ENCODE measurements at regions not wholly inside any gene's neighbourhood (a gene's known extent, or its start where the extent isn't known, plus 50 kb on each side); places are given as distances from the start of the nearest gene placed in this dataset.

DNA sequence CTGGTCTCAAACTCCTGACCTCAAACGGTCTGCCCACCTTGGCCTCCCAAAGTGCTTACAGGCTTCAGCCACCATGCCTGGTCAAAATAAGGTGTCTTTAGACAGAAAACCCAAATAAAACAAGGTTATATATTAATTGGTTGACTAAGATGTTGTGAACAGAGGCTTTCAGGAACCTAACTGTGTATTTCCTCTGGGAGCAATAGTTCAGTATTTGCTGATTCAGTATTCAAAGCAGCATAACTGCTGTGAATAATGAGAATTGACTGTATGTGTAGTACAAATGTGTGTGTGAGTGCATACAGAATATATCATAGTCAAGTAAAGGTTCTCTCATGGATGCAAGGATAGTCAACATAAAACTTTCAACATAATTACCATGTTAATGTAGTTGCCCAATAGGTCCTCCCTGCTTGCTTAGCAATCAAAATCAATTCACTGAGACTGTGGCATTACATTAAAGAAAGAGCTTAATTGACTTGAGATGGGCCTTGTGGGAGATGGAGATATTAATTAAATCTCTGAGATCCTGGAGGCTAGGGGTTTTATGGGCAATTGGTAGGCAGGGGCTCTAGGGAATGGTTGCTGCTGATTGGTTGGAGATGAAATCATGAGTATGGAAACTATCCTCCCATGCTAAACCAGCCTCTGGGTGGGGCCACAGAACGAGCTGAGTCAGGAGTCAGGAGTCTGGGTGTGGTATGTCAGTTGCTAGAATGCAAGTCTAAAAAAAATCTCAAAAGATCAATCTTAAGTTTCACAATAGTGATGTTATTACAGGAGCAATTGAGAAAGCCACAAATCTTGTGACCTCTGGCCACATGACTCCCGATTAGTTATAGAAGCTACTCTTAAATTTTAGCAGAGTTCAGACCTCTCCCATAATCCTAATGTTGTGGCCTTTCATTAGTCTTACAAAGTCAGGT, 162.7 kb downstream of the AKR1D1 start:
- Histone ChIP-seq H3K9me1 (ENCODE audit: insufficient read depth, low read length) (no peaks in the 10 kb centered on the region), H3K79me1 (ENCODE audit: low read depth in 1 of 2, low read length in 2 of 2) (no peaks in the 10 kb centered on the region), H2AK9ac (replicated peaks; ENCODE audit: low read depth, low read length, poor library complexity) (no peak overlapping the region), H3K56ac (ENCODE audit: extremely low read depth, insufficient read depth, low read length) (no peak overlapping the region), H3K9me3 (ENCODE audit: control insufficient read depth, insufficient read depth, low read length) (peaks cover 8% of the 10 kb centered on the region), H3K23ac (ENCODE audit: low read depth, low read length) (no peak overlapping the region), H3K9ac (ENCODE audit: low read depth, low read length) (no peak overlapping the region), H2BK15ac (ENCODE audit: low read depth, low read length) (no peak overlapping the region), H2BK20ac (ENCODE audit: low read depth, low read length) (no peak overlapping the region), H2BK5ac (ENCODE audit: low read depth, low read length, poor library complexity, severe bottlenecking) (no peak overlapping the region), H3K4ac (ENCODE audit: low read depth, low read length) (no peak overlapping the region), H2AFZ (replicated peaks; ENCODE audit: low read length, poor library complexity) (no peak overlapping the region), H4K91ac (ENCODE audit: insufficient read depth, low read depth, low read length) (no peak overlapping the region), H3K18ac (ENCODE audit: low read depth, low read length) (no peak overlapping the region), H4K20me1 (ENCODE audit: insufficient read depth, low read length) (no peaks in the 10 kb centered on the region), H2BK120ac (ENCODE audit: low read depth, low read length) (no peak overlapping the region), H3K4me1 (ENCODE audit: control insufficient read depth, insufficient read depth, low read length) (no peaks in the 10 kb centered on the region), H3K27ac (ENCODE audit: insufficient read depth, low read length) (no peak overlapping the region), H4K5ac (ENCODE audit: low read depth, low read length) (no peak overlapping the region), H3K4me3 (ENCODE audit: insufficient read depth, low read depth, low read length) (no peak overlapping the region), H3K14ac (replicated peaks; ENCODE audit: low read depth, low read length) (no peak overlapping the region), H3K27me3 (ENCODE audit: control insufficient read depth, insufficient read depth, low read length) (no peaks in the 10 kb centered on the region), H2AK5ac (ENCODE audit: low read depth, low read length) (no peak overlapping the region), H4K8ac (ENCODE audit: low read depth in 2 of 2, low read length in 2 of 2) (no peak overlapping the region), H3K36me3 (ENCODE audit: control insufficient read depth, insufficient read depth, low read length) (no peaks in the 10 kb centered on the region), H3K4me2 (ENCODE audit: low read depth, low read length) (no peak overlapping the region)
- ATAC-seq (ENCODE audit: low read depth): no peak
- dilution Hi-C loops (cut with HindIII; ENCODE audit: low sequenced_read_pairs, unreplicated experiment) (no loop called here), in situ Hi-C loops (cut with MboI; ENCODE audit: low sequenced_read_pairs) (no loop called here), intact Hi-C loops (cut with micrococcal nuclease) (no loop called here)
- WGBS, 2 experiments (ENCODE audit: extremely low coverage in 2 of 2, insufficient read length in 1 of 2): 40% methylated on average over 1 of the region's 3 CpGs; no CpG with 5 or more reads in 1 of the 2 experiments
- no TSS peak for BruUV-seq (replicated peaks)
- POLR2A ChIA-PET (ENCODE audit: unreplicated experiment): no interaction called here
- CTCF ChIA-PET: no interaction called here
- DNase-seq: no peak
- TF ChIP-seq RFX5 (IDR thresholded peaks at IDR 0.05; ENCODE audit: low read depth, low read length) (no peak), CTCF (conservative IDR thresholded peaks at IDR 0.05; ENCODE audit: low read depth, low read length) (no peak), ELK1 (IDR thresholded peaks at IDR 0.05; ENCODE audit: borderline replicate concordance, low read depth, low read length) (no peak), BHLHE40 (IDR thresholded peaks at IDR 0.05; ENCODE audit: low read depth, low read length) (no peak), MXI1 (IDR thresholded peaks at IDR 0.05; ENCODE audit: borderline replicate concordance, low read depth, low read length) (no peak), RAD21 (IDR thresholded peaks at IDR 0.05; ENCODE audit: low read length) (no peak), RCOR1 (IDR thresholded peaks at IDR 0.05; ENCODE audit: insufficient replicate concordance, low read length) (no peak), MAFK (IDR thresholded peaks at IDR 0.05; ENCODE audit: low read depth, low read length) (no peak), MAZ (IDR thresholded peaks at IDR 0.05; ENCODE audit: borderline replicate concordance, low read depth, low read length) (no peak), CHD1 (IDR thresholded peaks at IDR 0.05; ENCODE audit: low read depth, low read length) (no peak), NFE2L2 (IDR thresholded peaks at IDR 0.05; ENCODE audit: low read depth, low read length) (no peak), POLR2A (IDR thresholded peaks at IDR 0.05; ENCODE audit: low read depth, low read length) (no peak), SMC3 (IDR thresholded peaks at IDR 0.05; ENCODE audit: low read depth, low read length) (no peak), CEBPB (IDR thresholded peaks at IDR 0.05; ENCODE audit: low read depth, low read length) (no peak)
- TF ChIP-seq, protein P1, sequence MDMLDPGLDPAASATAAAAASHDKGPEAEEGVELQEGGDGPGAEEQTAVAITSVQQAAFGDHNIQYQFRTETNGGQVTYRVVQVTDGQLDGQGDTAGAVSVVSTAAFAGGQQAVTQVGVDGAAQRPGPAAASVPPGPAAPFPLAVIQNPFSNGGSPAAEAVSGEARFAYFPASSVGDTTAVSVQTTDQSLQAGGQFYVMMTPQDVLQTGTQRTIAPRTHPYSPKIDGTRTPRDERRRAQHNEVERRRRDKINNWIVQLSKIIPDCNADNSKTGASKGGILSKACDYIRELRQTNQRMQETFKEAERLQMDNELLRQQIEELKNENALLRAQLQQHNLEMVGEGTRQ (IDR thresholded peaks at IDR 0.05; ENCODE audit: low read depth, low read length): no peak

All from IMR-90 (cell line).